ENCODE measurements at regions not wholly inside any gene's neighbourhood (a gene's known extent, or its start where the extent isn't known, plus 50 kb on each side); places are given as distances from the start of the nearest gene placed in this dataset.

DNA sequence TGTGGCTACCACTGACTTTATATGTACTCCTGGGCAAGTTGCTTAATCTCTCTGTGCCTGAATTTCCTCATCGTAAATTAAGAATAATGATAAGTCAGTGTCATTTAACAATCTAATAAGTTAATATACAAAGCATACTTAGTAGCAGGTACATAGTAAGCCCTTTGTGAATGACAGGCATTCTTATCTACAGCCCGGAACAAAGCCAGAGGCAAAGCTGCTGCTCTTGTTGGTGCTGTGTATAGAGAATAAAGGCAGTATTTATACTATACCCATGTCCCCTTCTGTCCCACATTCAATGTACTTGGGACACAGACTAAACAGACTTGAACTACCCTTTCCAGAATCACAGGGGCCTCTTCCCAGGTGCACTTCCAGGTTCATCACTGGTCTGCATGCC lies 229.7 kb upstream of the NCAM1 start:
- Mint-ChIP-seq H3K36me3 (ENCODE audit: low read depth) (no peaks in the 10 kb centered on the region), H3K27me3 (ENCODE audit: low read depth) (peaks cover 6% of the 10 kb centered on the region), H3K4me1 (no peaks in the 10 kb centered on the region), H3K27ac (ENCODE audit: unreplicated experiment) (no peak overlapping the region), H3K9me3 (no peaks in the 10 kb centered on the region), H3K4me3 (no peak overlapping the region)
- TF ChIP-seq, protein P1, sequence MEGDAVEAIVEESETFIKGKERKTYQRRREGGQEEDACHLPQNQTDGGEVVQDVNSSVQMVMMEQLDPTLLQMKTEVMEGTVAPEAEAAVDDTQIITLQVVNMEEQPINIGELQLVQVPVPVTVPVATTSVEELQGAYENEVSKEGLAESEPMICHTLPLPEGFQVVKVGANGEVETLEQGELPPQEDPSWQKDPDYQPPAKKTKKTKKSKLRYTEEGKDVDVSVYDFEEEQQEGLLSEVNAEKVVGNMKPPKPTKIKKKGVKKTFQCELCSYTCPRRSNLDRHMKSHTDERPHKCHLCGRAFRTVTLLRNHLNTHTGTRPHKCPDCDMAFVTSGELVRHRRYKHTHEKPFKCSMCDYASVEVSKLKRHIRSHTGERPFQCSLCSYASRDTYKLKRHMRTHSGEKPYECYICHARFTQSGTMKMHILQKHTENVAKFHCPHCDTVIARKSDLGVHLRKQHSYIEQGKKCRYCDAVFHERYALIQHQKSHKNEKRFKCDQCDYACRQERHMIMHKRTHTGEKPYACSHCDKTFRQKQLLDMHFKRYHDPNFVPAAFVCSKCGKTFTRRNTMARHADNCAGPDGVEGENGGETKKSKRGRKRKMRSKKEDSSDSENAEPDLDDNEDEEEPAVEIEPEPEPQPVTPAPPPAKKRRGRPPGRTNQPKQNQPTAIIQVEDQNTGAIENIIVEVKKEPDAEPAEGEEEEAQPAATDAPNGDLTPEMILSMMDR (conservative IDR thresholded peaks at IDR 0.05) = no peak
- DNase-seq (ENCODE audit: low read depth, low spot score) = no peak

DNA sequence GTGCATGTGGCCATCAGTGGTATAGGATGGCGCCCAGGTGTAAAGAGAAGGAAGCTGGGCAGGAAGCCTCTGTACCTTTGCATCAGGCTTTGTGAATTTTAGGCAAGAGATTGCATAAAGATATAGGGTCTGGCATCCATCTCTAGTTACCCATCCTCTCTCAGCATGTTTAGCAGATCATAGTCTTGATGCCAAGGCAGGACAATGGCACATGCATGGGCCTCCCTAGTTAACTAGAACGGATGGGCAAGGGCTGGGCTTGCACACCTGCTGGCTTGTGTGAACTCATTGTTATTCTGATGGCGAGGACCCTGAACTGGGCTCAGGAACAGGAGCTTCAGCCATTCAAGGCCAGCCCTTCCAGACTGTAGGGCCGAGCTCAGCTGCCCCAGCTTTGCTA lies 229.2 kb upstream of the NCAM1 start:
- Mint-ChIP-seq H3K36me3 (ENCODE audit: low read depth) (no peaks in the 10 kb centered on the region), H3K27ac (ENCODE audit: unreplicated experiment) (no peak overlapping the region), H3K27me3 (ENCODE audit: low read depth) (peaks cover 6% of the 10 kb centered on the region), H3K9me3 (no peaks in the 10 kb centered on the region), H3K4me1 (no peaks in the 10 kb centered on the region), H3K4me3 (no peak overlapping the region)
- no peak for DNase-seq (ENCODE audit: low read depth, low spot score)
- TF ChIP-seq, protein P1 (conservative IDR thresholded peaks at IDR 0.05) = no peak

DNA sequence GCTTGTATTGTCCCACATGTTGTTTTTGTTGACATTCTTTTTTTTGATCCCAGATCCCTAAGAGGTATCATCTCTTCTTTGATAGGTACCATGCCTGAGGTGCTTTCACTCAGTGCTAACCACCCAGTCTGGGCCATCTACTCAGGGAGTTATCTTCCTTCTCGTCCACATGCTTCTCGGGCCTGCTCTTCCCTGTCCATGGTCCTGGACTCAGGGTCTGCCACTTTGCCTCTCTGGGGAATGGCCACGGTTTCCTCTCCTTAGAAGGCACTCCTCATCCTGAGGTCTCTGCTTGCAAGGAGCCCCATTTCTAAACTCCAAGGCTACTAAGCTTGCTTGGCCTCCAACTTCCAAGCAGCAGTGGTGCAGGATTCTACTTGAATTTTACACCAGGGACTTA lies 227.0 kb upstream of the NCAM1 start:
- DNase-seq (ENCODE audit: low read depth, low spot score) = peak; percentile 31
- Mint-ChIP-seq H3K4me1 (no peaks in the 10 kb centered on the region), H3K4me3 (no peak overlapping the region), H3K27me3 (ENCODE audit: low read depth) (peaks cover 3% of the 10 kb centered on the region), H3K27ac (ENCODE audit: unreplicated experiment) (no peak overlapping the region), H3K9me3 (no peaks in the 10 kb centered on the region), H3K36me3 (ENCODE audit: low read depth) (no peaks in the 10 kb centered on the region)
- TF ChIP-seq, protein P1 (conservative IDR thresholded peaks at IDR 0.05) = no peak

DNA sequence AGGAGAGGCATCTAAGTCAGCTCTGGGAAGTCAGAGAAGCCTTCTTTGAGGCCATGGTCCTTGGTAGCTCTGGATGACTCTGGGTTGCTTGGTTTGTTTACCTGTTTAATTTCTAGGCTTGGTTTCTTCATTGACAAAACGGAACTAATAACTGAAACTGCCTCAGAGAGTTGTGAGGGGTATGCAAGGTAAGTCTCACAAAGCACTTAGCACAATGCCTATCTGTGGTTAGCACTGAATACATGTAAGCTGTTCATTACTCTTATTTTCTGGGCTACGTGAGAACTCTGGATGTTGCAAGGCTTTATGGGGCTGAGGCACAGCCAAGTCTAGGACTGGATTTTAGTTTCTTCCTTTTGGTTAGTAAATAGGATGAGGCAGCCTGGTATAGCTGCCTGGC lies 225.8 kb upstream of the NCAM1 start:
- H3K9me3 Mint-ChIP-seq = no peaks in the 10 kb centered on the region
- no peaks in the 10 kb centered on the region for H3K4me1 Mint-ChIP-seq
- H3K4me3 Mint-ChIP-seq = no peak overlapping the region
- peaks cover 3% of the 10 kb centered on the region for H3K27me3 Mint-ChIP-seq (ENCODE audit: low read depth)
- H3K36me3 Mint-ChIP-seq (ENCODE audit: low read depth) = no peaks in the 10 kb centered on the region
- TF ChIP-seq, protein P1 (conservative IDR thresholded peaks at IDR 0.05) = no peak
- DNase-seq (ENCODE audit: low read depth, low spot score) = no peak
- peak overlapping the region; percentile 58 for H3K27ac Mint-ChIP-seq (ENCODE audit: unreplicated experiment)

DNA sequence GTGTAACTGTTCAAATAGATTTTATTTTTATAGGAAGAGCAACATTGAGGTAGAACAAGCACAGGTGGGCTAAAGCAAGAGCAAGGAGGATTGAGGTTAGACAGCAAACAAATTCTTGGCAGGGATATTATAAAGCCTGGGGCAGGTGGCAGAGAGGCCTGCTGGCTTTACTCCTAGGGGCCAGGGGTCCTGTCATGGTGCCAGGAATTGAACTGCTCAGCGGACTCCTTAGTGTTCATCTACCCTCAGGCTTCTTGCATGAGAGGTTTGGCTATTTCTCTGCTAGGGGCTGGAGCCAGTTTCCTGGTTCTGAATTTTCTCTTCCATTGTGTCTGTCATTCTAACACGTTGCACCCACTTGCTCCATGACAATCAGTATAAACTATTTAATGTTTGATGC lies 217.2 kb upstream of the NCAM1 start:
- no peaks in the 10 kb centered on the region for H3K27me3 Mint-ChIP-seq (ENCODE audit: low read depth)
- TF ChIP-seq, protein P1 (conservative IDR thresholded peaks at IDR 0.05) = no peak
- H3K4me1 Mint-ChIP-seq = peaks cover 26% of the 10 kb centered on the region
- DNase-seq (ENCODE audit: low read depth, low spot score) = no peak
- no peak overlapping the region for H3K4me3 Mint-ChIP-seq
- no peaks in the 10 kb centered on the region for H3K9me3 Mint-ChIP-seq
- H3K36me3 Mint-ChIP-seq (ENCODE audit: low read depth) = no peaks in the 10 kb centered on the region
- no peak overlapping the region for H3K27ac Mint-ChIP-seq (ENCODE audit: unreplicated experiment)

DNA sequence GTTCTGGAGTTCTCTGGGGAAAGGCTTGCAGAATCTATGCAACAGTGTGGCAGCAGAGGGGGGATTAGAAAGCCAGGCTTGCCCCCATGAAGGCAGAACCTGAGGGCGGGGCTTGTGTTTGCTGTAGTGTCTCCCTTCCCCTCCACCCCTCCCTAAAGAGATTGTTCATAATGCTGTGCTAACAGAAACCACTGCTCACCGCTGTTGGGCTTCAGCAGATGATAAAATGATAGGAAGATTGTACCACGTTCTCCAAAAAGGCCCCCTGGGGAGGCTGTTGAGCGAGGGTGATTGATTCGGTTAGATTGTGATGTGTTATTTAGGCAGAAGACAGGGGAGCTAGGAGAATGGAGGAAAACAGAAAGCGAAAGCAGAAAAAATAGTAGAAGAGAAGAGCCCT lies 215.2 kb upstream of the NCAM1 start:
- H3K27me3 Mint-ChIP-seq (ENCODE audit: low read depth) = no peaks in the 10 kb centered on the region
- peaks cover 38% of the 10 kb centered on the region for H3K4me1 Mint-ChIP-seq

More for the DNA sequence above, 215.2 kb upstream of the NCAM1 start:
- Mint-ChIP-seq H3K36me3 (ENCODE audit: low read depth) (no peaks in the 10 kb centered on the region), H3K9me3 (no peaks in the 10 kb centered on the region), H3K4me3 (no peak overlapping the region), H3K27ac (ENCODE audit: unreplicated experiment) (peak overlapping the region; percentile 73)
- TF ChIP-seq, protein P1 (conservative IDR thresholded peaks at IDR 0.05) = no peak
- no peak for DNase-seq (ENCODE audit: low read depth, low spot score)

Data from neural crest cell (in vitro differentiated cells).